ENCODE measurements at regions not wholly inside any gene's neighbourhood (a gene's known extent, or its start where the extent isn't known, plus 50 kb on each side); places are given as distances from the start of the nearest gene placed in this dataset.
"Not testable (repeated sequence)": the region's sequence is repeated elsewhere in the genome, so short reads cannot be mapped to it uniquely, and the experiment has no call there.

DNA sequence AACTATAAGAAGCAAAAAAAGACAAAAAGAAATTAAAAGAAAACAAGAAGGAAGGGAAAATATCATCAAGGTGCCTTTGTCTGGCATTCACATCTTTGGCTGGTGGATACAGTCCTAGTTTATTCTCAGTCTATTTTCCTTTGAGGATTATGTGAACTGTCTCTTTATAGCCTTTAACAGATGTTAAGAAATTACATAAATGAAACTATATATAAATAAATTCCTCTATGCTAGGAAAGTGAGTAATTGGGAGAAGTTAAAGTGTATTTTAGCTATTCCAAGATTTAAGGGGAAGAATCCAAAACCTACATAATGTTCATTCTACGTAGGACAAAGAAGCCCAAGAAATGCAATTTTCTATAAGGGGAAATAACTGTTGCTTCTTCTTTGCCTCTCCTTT is 316.3 kb downstream of the ADAMTS20 start:
- no peaks in the 10 kb centered on the region for H3K4me1 ChIP-seq (ENCODE audit: control insufficient read depth, extremely low read depth, insufficient read depth, low read length)
- DNase-seq (ENCODE audit: low read depth in 2 of 2) = no peak

GRCh38 chr12:43233861-43234260 is 318.1 kb downstream of the ADAMTS20 start:
- H4K20me1 ChIP-seq (ENCODE audit: control insufficient read depth, extremely low read depth, insufficient read depth, low read length) = no peaks in the 10 kb centered on the region
- no peak overlapping the region for H3K4me2 ChIP-seq (ENCODE audit: extremely low read depth, insufficient read depth, low read length)
- H2AFZ ChIP-seq (ENCODE audit: low read length) = no peak overlapping the region
- H3K4me1 ChIP-seq (ENCODE audit: control insufficient read depth, extremely low read depth, insufficient read depth, low read length) = no peaks in the 10 kb centered on the region
- no peak overlapping the region for H3K27ac ChIP-seq (ENCODE audit: insufficient read depth, low read length)
- H3K4me3 ChIP-seq (replicated peaks in 1 of 4; ENCODE audit: control extremely low read depth in 1 of 4, insufficient read depth in 1 of 4, low read depth in 3 of 4, low read length in 4 of 4) = no peak overlapping the region
- no peaks in the 10 kb centered on the region for H3K9me3 ChIP-seq (ENCODE audit: control insufficient read depth, insufficient read depth, low read depth, low read length)
- H3K27me3 ChIP-seq (ENCODE audit: control insufficient read depth, insufficient read depth, low read length) = no peaks in the 10 kb centered on the region
- DNase-seq (ENCODE audit: low read depth in 2 of 2) = no peak
- H3K36me3 ChIP-seq (ENCODE audit: control insufficient read depth, insufficient read depth, low read length) = no peaks in the 10 kb centered on the region
- H3K9ac ChIP-seq (ENCODE audit: insufficient read depth, low read length) = no peak overlapping the region
- TF ChIP-seq EZH2 (IDR thresholded peaks at IDR 0.05; ENCODE audit: low read length, missing control alignments) (no peak), CTCF (conservative IDR thresholded peaks at IDR 0.05 in 1 of 2, IDR thresholded peaks at IDR 0.05 in 1 of 2; ENCODE audit: low read depth in 1 of 2, low read length in 2 of 2) (no peak)
- no peaks in the 10 kb centered on the region for H3K79me2 ChIP-seq (ENCODE audit: control insufficient read depth, insufficient read depth, low read length)

More for the DNA sequence above, 316.3 kb downstream of the ADAMTS20 start:
- TF ChIP-seq CTCF (conservative IDR thresholded peaks at IDR 0.05 in 1 of 2, IDR thresholded peaks at IDR 0.05 in 1 of 2; ENCODE audit: low read depth in 1 of 2, low read length in 2 of 2) (no peak), EZH2 (IDR thresholded peaks at IDR 0.05; ENCODE audit: low read length, missing control alignments) (no peak)
- H3K4me3 ChIP-seq (replicated peaks in 1 of 4; ENCODE audit: control extremely low read depth in 1 of 4, insufficient read depth in 1 of 4, low read depth in 3 of 4, low read length in 4 of 4) = no peak overlapping the region
- H3K79me2 ChIP-seq (ENCODE audit: control insufficient read depth, insufficient read depth, low read length) = no peaks in the 10 kb centered on the region
- no peak overlapping the region for H3K27ac ChIP-seq (ENCODE audit: insufficient read depth, low read length)
- H3K4me2 ChIP-seq (ENCODE audit: extremely low read depth, insufficient read depth, low read length) = no peak overlapping the region
- H4K20me1 ChIP-seq (ENCODE audit: control insufficient read depth, extremely low read depth, insufficient read depth, low read length) = no peaks in the 10 kb centered on the region
- H3K36me3 ChIP-seq (ENCODE audit: control insufficient read depth, insufficient read depth, low read length) = no peaks in the 10 kb centered on the region
- H3K9me3 ChIP-seq (ENCODE audit: control insufficient read depth, insufficient read depth, low read depth, low read length) = no peaks in the 10 kb centered on the region
- no peak overlapping the region for H2AFZ ChIP-seq (ENCODE audit: low read length)
- H3K9ac ChIP-seq (ENCODE audit: insufficient read depth, low read length) = no peak overlapping the region
- H3K27me3 ChIP-seq (ENCODE audit: control insufficient read depth, insufficient read depth, low read length) = no peaks in the 10 kb centered on the region

- H2AFZ ChIP-seq (ENCODE audit: low read length) = no peak overlapping the region
- DNase-seq (ENCODE audit: low read depth in 2 of 2) = no peak
- no peak overlapping the region for H3K9ac ChIP-seq (ENCODE audit: insufficient read depth, low read length)
- H3K27me3 ChIP-seq (ENCODE audit: control insufficient read depth, insufficient read depth, low read length) = no peaks in the 10 kb centered on the region
- H3K4me2 ChIP-seq (ENCODE audit: extremely low read depth, insufficient read depth, low read length) = no peak overlapping the region
- H3K79me2 ChIP-seq (ENCODE audit: control insufficient read depth, insufficient read depth, low read length) = no peaks in the 10 kb centered on the region
- no peaks in the 10 kb centered on the region for H3K36me3 ChIP-seq (ENCODE audit: control insufficient read depth, insufficient read depth, low read length)
- H3K4me1 ChIP-seq (ENCODE audit: control insufficient read depth, extremely low read depth, insufficient read depth, low read length) = no peaks in the 10 kb centered on the region
- no peak for TF ChIP-seq EZH2 (IDR thresholded peaks at IDR 0.05; ENCODE audit: low read length, missing control alignments)
- no peak for TF ChIP-seq CTCF (conservative IDR thresholded peaks at IDR 0.05 in 1 of 2, IDR thresholded peaks at IDR 0.05 in 1 of 2; ENCODE audit: low read depth in 1 of 2, low read length in 2 of 2)
- H4K20me1 ChIP-seq (ENCODE audit: control insufficient read depth, extremely low read depth, insufficient read depth, low read length) = no peaks in the 10 kb centered on the region
- H3K27ac ChIP-seq (ENCODE audit: insufficient read depth, low read length) = no peak overlapping the region
- H3K9me3 ChIP-seq (ENCODE audit: control insufficient read depth, insufficient read depth, low read depth, low read length) = no peaks in the 10 kb centered on the region
- H3K4me3 ChIP-seq (replicated peaks in 1 of 4; ENCODE audit: control extremely low read depth in 1 of 4, insufficient read depth in 1 of 4, low read depth in 3 of 4, low read length in 4 of 4) = no peak overlapping the region
Measured at GRCh38 chr12:43226151-43226550, 325.9 kb downstream of the ADAMTS20 start.

- not testable (repeated sequence) for H3K4me2 ChIP-seq (ENCODE audit: extremely low read depth, insufficient read depth, low read length); H3K4me3 ChIP-seq (replicated peaks in 1 of 4; ENCODE audit: control extremely low read depth in 1 of 4, insufficient read depth in 1 of 4, low read depth in 3 of 4, low read length in 4 of 4); H4K20me1 ChIP-seq (ENCODE audit: control insufficient read depth, extremely low read depth, insufficient read depth, low read length); H2AFZ ChIP-seq (ENCODE audit: low read length); H3K79me2 ChIP-seq (ENCODE audit: control insufficient read depth, insufficient read depth, low read length); H3K27me3 ChIP-seq (ENCODE audit: control insufficient read depth, insufficient read depth, low read length); H3K36me3 ChIP-seq (ENCODE audit: control insufficient read depth, insufficient read depth, low read length); H3K9me3 ChIP-seq (ENCODE audit: control insufficient read depth, insufficient read depth, low read depth, low read length); H3K4me1 ChIP-seq (ENCODE audit: control insufficient read depth, extremely low read depth, insufficient read depth, low read length); H3K27ac ChIP-seq (ENCODE audit: insufficient read depth, low read length); DNase-seq (ENCODE audit: low read depth in 2 of 2); H3K9ac ChIP-seq (ENCODE audit: insufficient read depth, low read length)
Measured at GRCh38 chr12:43224190-43224805, 327.7 kb downstream of the ADAMTS20 start.

Data from fibroblast of lung (primary cell).